ENCODE measurements at regions not wholly inside any gene's neighbourhood (a gene's known extent, or its start where the extent isn't known, plus 50 kb on each side); places are given as distances from the start of the nearest gene placed in this dataset.

DNA sequence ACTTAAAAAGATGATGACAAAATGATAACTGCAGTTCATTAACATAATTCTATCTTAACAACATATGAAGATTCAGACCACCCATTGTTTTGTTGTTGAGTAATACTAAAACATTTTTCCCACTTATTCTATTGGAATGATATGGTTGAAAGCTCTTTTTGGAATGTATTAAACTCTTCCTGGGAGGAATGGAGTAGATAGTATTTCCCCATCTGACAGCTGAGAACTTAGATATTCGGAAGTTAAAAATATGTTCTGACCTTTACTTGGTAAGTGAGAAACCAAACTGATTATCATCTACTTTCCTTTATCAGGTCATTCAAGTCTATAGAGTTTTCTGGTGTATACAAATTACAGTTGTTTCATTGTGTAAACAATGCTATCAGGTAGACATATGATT is 452.9 kb downstream of the CSNK1G3 start:
- WGBS, 5 donors = 74 to 84% (median 76%) methylated on average over 1 of the region's 1 CpG
- Histone ChIP-seq H3K4me1 (no peaks in the 10 kb centered on the region), H3K9me3 (peaks cover 0 to 15% (median 0%) of the 10 kb centered on the region in 8 donors), H3K27ac (no peak overlapping the region), H3K4me3 (no peak overlapping the region), H3K36me3 (no peaks in the 10 kb centered on the region), H3K27me3 (replicated peaks in 1 of 7) (no peaks in the 10 kb centered on the region)
- TF ChIP-seq POLR2AphosphoS5 (IDR thresholded peaks at IDR 0.05) (no peak), POLR2A (IDR thresholded peaks at IDR 0.05) (no peak)
- TF ChIP-seq, protein P1, sequence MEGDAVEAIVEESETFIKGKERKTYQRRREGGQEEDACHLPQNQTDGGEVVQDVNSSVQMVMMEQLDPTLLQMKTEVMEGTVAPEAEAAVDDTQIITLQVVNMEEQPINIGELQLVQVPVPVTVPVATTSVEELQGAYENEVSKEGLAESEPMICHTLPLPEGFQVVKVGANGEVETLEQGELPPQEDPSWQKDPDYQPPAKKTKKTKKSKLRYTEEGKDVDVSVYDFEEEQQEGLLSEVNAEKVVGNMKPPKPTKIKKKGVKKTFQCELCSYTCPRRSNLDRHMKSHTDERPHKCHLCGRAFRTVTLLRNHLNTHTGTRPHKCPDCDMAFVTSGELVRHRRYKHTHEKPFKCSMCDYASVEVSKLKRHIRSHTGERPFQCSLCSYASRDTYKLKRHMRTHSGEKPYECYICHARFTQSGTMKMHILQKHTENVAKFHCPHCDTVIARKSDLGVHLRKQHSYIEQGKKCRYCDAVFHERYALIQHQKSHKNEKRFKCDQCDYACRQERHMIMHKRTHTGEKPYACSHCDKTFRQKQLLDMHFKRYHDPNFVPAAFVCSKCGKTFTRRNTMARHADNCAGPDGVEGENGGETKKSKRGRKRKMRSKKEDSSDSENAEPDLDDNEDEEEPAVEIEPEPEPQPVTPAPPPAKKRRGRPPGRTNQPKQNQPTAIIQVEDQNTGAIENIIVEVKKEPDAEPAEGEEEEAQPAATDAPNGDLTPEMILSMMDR (IDR thresholded peaks at IDR 0.05 in 8 of 11, conservative IDR thresholded peaks at IDR 0.05 in 3 of 11) = no peak
- intact Hi-C loops (cut with DNase I; ENCODE audit: low total_unique reads) = no loop called here
- DNase-seq = no peak

DNA sequence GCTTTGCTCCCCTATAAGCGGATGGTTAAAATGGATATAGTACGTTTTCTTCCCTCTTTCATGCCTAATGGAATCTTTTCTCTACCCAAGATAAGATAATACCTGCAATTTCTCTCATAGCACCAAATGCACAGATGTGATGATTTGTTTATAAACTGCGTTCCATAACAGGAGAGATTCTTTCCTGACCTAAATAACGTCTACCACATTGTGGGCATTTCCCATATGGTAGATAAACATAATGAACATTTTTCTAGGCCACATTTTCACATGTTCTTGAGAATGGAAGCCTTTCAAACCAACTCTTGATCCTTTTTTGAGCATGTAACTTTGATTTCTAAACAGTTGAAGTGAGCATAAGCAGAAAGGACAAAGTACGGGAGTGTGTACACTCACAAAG is 448.5 kb downstream of the CSNK1G3 start:
- WGBS, 5 donors = 85 to 94% (median 93%) methylated on average over 5 of the region's 5 CpGs

DNA sequence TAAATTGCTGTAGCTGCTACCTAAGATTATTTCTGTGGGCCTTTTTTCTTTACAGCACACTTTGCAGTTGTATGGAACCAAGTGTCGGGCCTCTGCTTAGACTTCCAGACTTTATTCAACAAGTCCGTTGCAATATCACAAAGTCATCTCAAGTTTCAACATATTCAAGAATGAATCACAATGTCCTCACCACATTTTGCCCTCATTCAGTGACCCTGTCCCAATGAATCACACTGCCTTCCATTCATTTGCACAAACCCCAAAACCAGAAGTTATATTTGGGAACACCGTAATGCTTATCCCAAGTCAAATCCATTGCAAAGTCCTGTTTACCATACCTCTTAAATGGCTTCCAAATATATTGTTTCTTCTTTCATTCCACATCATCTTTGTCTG is 439.6 kb downstream of the CSNK1G3 start:
- no peak for DNase-seq
- intact Hi-C loops (cut with DNase I; ENCODE audit: low total_unique reads) = no loop called here
- H3K4me1 ChIP-seq = no peaks in the 10 kb centered on the region
- WGBS, 5 donors = 60 to 98% (median 83%) methylated on average over 3 of the region's 3 CpGs
- H3K4me3 ChIP-seq = no peak overlapping the region
- TF ChIP-seq POLR2A (IDR thresholded peaks at IDR 0.05) = no peak
- TF ChIP-seq POLR2AphosphoS5 (IDR thresholded peaks at IDR 0.05) = no peak
- TF ChIP-seq, protein P1 (IDR thresholded peaks at IDR 0.05 in 8 of 11, conservative IDR thresholded peaks at IDR 0.05 in 3 of 11) = no peak
- H3K27ac ChIP-seq = no peak overlapping the region
- peaks cover 0 to 16% (median 0%) of the 10 kb centered on the region in 8 donors for H3K9me3 ChIP-seq
- no peaks in the 10 kb centered on the region for H3K36me3 ChIP-seq
- no peaks in the 10 kb centered on the region for H3K27me3 ChIP-seq (replicated peaks in 1 of 7)

More for the DNA sequence above, 448.5 kb downstream of the CSNK1G3 start:
- no peaks in the 10 kb centered on the region for H3K27me3 ChIP-seq (replicated peaks in 1 of 7)
- intact Hi-C loops (cut with DNase I; ENCODE audit: low total_unique reads) = no loop called here
- H3K9me3 ChIP-seq = no peaks in the 10 kb centered on the region
- H3K4me1 ChIP-seq = no peaks in the 10 kb centered on the region
- TF ChIP-seq POLR2AphosphoS5 (IDR thresholded peaks at IDR 0.05) = no peak
- TF ChIP-seq, protein P1 (IDR thresholded peaks at IDR 0.05 in 8 of 11, conservative IDR thresholded peaks at IDR 0.05 in 3 of 11) = no peak
- TF ChIP-seq POLR2A (IDR thresholded peaks at IDR 0.05) = no peak
- no peak for DNase-seq
- no peak overlapping the region for H3K4me3 ChIP-seq
- H3K27ac ChIP-seq = no peak overlapping the region
- H3K36me3 ChIP-seq = no peaks in the 10 kb centered on the region

DNA sequence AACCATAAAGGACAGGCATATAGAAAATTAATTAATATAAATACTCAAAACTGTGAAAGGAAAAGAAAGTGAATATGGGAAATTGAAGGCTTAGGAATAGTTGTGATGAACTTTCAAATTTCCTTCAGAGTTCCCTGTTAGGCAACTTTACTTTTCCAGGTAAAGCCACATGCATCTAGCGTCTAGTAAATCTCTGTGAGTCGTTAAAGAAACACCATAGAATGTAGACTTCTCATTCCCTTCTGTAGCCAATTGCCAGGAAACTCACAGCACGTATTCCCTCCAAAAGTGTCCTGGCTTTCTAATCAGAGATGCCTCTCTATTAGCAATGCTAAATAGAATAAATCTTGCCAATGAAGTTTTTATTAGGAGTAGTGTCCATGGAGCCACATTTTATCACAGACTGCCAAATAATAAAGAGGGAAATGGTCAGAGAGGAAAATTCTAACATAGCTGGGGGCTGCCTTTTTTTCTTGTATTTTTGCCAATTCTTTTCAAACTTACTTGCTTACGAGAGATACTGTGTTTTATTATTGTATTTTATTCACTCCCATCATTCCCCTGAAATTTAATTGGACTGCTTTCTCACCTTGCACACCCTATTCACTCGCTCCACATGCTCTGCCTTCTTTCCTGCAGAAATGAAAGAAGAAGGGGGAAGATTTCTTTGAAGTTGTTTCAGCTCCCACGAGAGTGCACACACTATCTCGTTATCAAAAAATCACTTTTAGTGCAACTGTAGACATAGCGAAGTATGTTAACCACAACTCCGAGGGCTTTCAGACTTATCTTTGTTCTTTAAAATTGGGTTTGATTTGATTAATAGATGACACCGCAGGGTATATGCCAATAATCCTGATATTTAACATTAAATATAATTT is 439.0 kb downstream of the CSNK1G3 start:
- Histone ChIP-seq H3K9me3 (peaks cover 0 to 16% (median 0%) of the 10 kb centered on the region in 8 donors), H3K36me3 (no peaks in the 10 kb centered on the region), H3K4me1 (no peaks in the 10 kb centered on the region), H3K4me3 (no peak overlapping the region), H3K27ac (no peak overlapping the region), H3K27me3 (replicated peaks in 1 of 7) (no peaks in the 10 kb centered on the region)
- intact Hi-C loops (cut with DNase I; ENCODE audit: low total_unique reads) = no loop called here
- 86 to 90% (median 89%) methylated on average over 10 of the region's 10 CpGs for WGBS, 5 donors
- DNase-seq = no peak
- TF ChIP-seq, protein P1 (IDR thresholded peaks at IDR 0.05 in 8 of 11, conservative IDR thresholded peaks at IDR 0.05 in 3 of 11) = no peak
- TF ChIP-seq POLR2A (IDR thresholded peaks at IDR 0.05) (no peak), POLR2AphosphoS5 (IDR thresholded peaks at IDR 0.05) (no peak)

Measured in spleen (tissue), 11 donors.